ENCODE measurements at regions not wholly inside any gene's neighbourhood (a gene's known extent, or its start where the extent isn't known, plus 50 kb on each side); places are given as distances from the start of the nearest gene placed in this dataset.

- H3K27me3 ChIP-seq (replicated peaks; ENCODE audit: insufficient read depth) = no peaks in the 10 kb centered on the region
- TF ChIP-seq, protein P1, sequence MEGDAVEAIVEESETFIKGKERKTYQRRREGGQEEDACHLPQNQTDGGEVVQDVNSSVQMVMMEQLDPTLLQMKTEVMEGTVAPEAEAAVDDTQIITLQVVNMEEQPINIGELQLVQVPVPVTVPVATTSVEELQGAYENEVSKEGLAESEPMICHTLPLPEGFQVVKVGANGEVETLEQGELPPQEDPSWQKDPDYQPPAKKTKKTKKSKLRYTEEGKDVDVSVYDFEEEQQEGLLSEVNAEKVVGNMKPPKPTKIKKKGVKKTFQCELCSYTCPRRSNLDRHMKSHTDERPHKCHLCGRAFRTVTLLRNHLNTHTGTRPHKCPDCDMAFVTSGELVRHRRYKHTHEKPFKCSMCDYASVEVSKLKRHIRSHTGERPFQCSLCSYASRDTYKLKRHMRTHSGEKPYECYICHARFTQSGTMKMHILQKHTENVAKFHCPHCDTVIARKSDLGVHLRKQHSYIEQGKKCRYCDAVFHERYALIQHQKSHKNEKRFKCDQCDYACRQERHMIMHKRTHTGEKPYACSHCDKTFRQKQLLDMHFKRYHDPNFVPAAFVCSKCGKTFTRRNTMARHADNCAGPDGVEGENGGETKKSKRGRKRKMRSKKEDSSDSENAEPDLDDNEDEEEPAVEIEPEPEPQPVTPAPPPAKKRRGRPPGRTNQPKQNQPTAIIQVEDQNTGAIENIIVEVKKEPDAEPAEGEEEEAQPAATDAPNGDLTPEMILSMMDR (IDR thresholded peaks at IDR 0.05) = no peak
- H3K4me1 ChIP-seq (ENCODE audit: control insufficient read depth in 1 of 2, low read depth in 2 of 2) = no peaks in the 10 kb centered on the region
- H3K9me3 ChIP-seq = no peaks in the 10 kb centered on the region
- ATAC-seq (ENCODE audit: insufficient number of reproducible peaks, low FRiP score, low read depth) = no peak
- no peak overlapping the region for H3K27ac ChIP-seq
- DNase-seq (ENCODE audit: low spot score) = no peak
- H3K4me3 ChIP-seq = no peak overlapping the region
- no peaks in the 10 kb centered on the region for H3K36me3 ChIP-seq
Observed at GRCh38 chr6:138638604-138639003, 135.0 kb upstream of the CCDC28A start.

DNA sequence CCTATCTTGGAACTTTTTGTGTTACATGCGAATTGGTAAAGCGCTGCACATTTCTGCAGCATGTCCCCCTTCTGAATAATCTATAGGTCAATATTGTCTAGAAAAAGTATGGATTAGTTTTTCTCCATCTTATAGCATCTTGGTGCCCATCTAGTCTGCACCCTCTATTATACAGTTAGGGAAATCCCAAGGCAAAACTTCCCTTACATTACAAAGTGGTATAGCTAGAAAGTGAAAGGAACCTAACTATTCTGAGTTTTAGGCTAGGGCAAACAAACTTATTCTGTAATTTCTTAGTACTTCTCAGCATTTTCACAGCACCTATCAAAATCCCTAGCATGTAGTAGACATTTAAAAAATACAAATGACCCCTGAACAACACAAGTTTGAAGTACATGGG lies 133.5 kb upstream of the CCDC28A start:
- ATAC-seq (ENCODE audit: insufficient number of reproducible peaks, low FRiP score, low read depth) (no peak), DNase-seq (ENCODE audit: low spot score) (no peak)
- H3K4me1 ChIP-seq (ENCODE audit: control insufficient read depth in 1 of 2, low read depth in 2 of 2) = no peaks in the 10 kb centered on the region

DNA sequence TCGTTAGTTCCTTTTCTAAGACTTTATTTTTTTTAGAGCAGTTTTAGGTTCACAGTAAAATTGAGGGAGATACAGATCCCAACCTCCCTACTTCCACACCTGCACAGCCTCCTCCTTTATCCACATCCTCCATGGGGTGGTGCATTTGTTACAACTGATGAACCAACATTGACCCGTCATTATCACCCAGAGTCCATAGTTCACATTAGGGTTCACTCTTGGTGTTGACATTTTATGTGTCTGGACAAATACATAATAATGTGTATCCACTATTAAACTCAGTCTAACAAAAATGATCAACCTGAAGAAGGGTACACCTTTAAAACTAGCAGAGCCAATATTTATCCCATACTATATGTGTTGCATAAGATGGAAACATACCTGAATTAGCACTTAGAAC lies 130.4 kb upstream of the CCDC28A start:
- Histone ChIP-seq H3K4me3 (no peak overlapping the region), H3K27ac (no peak overlapping the region), H3K9me3 (no peaks in the 10 kb centered on the region), H3K27me3 (replicated peaks; ENCODE audit: insufficient read depth) (no peaks in the 10 kb centered on the region), H3K4me1 (ENCODE audit: control insufficient read depth in 1 of 2, low read depth in 2 of 2) (no peaks in the 10 kb centered on the region), H3K36me3 (no peaks in the 10 kb centered on the region)
- DNase-seq (ENCODE audit: low spot score) (no peak), ATAC-seq (ENCODE audit: insufficient number of reproducible peaks, low FRiP score, low read depth) (no peak)
- TF ChIP-seq, protein P1 (IDR thresholded peaks at IDR 0.05) = no peak

More for the DNA sequence above, 133.5 kb upstream of the CCDC28A start:
- no peak overlapping the region for H3K27ac ChIP-seq
- H3K4me3 ChIP-seq = no peak overlapping the region
- no peaks in the 10 kb centered on the region for H3K27me3 ChIP-seq (replicated peaks; ENCODE audit: insufficient read depth)
- TF ChIP-seq, protein P1 (IDR thresholded peaks at IDR 0.05) = no peak
- no peaks in the 10 kb centered on the region for H3K36me3 ChIP-seq
- no peaks in the 10 kb centered on the region for H3K9me3 ChIP-seq

DNA sequence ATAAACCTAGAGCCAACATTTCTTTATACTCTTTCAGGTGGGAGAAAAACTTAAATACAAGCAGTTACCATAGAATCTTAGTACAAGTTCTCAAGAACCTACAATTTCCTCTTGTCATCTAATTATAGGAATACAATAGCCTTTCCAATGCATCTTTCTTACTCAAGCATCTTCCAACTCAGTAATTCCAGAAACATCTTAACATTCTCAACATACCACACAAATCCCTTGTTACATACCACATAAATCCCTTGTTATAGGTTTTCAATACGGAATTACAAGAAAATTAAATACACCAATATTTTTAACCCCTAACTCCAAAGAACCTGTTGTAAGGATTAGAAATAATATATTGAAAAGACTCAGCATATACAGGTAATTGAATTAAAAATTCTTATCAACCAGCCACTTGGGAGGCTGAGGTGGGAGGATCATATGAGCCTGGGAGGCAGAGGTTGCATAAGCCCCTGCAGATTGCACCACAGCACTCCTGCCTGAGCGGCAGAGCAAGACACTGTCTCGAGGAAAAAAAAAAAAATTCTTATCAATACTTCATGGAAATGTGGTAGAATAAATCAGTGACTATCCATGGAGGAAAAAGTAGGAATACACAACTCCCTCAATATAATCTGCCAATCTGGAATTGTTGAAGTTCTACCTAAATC lies 127.5 kb upstream of the CCDC28A start:
- Histone ChIP-seq H3K27me3 (replicated peaks; ENCODE audit: insufficient read depth) (no peaks in the 10 kb centered on the region), H3K4me3 (no peak overlapping the region), H3K9me3 (no peaks in the 10 kb centered on the region), H3K36me3 (no peaks in the 10 kb centered on the region), H3K4me1 (ENCODE audit: control insufficient read depth in 1 of 2, low read depth in 2 of 2) (no peaks in the 10 kb centered on the region), H3K27ac (no peak overlapping the region)
- TF ChIP-seq, protein P1 (IDR thresholded peaks at IDR 0.05) = no peak
- DNase-seq (ENCODE audit: low spot score) (no peak), ATAC-seq (ENCODE audit: insufficient number of reproducible peaks, low FRiP score, low read depth) (no peak)

DNA sequence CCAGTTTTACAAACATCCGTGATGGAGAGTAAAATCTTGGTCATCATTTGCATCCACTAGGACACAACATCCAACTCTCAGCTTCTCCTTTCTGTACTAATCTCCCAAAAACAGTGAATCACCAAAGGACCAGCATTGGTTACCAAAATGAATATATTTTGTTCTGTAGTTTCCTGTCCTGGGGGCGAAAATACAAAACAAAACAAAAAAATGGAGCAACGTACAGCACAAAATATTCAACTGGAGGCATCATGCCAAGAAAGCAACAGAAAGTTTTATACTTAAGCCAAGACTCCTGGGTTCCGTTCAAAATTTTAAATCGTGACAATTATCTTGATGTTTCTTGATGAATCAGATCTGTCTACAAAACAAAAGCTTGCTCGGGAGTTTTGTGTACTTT lies 126.6 kb upstream of the CCDC28A start:
- ATAC-seq (ENCODE audit: insufficient number of reproducible peaks, low FRiP score, low read depth) = no peak
- TF ChIP-seq, protein P1 (IDR thresholded peaks at IDR 0.05) = no peak
- Histone ChIP-seq H3K4me3 (peak overlapping the region; percentile 29), H3K27ac (no peak overlapping the region), H3K27me3 (replicated peaks; ENCODE audit: insufficient read depth) (no peaks in the 10 kb centered on the region), H3K4me1 (ENCODE audit: control insufficient read depth in 1 of 2, low read depth in 2 of 2) (no peaks in the 10 kb centered on the region), H3K9me3 (no peaks in the 10 kb centered on the region), H3K36me3 (no peaks in the 10 kb centered on the region)
- no peak for DNase-seq (ENCODE audit: low spot score)

Data from thoracic aorta (tissue), 2 donors.